KG1 (cell line): ENCODE measurements at regions not wholly inside any gene's neighbourhood (a gene's known extent, or its start where the extent isn't known, plus 50 kb on each side); places are given as distances from the start of the nearest gene placed in this dataset.
"Not testable (repeated sequence)": the region's sequence is repeated elsewhere in the genome, so short reads cannot be mapped to it uniquely, and the experiment has no call there.

Experiments
- DNase-seq: peaks from one replicate; lab custom pipeline; 2025; lab: John Stamatoyannopoulos, UW

GRCh38 chr4:10388146-10388545 is 69.1 kb downstream of the ZNF518B start:
- not testable (repeated sequence) for DNase-seq

- DNase-seq = no peak
Measured at GRCh38 chr4:10385994-10386394, 71.2 kb downstream of the ZNF518B start.

GRCh38 chr4:10384974-10385373 is 72.3 kb downstream of the ZNF518B start:
- DNase-seq = no peak

- DNase-seq = no peak
Measured at GRCh38 chr4:10383417-10383816, 73.8 kb downstream of the ZNF518B start.

- not testable (repeated sequence) for DNase-seq
Measured at GRCh38 chr4:10382171-10382570, 75.1 kb downstream of the ZNF518B start.

- DNase-seq = no peak
Measured at GRCh38 chr4:10381146-10381545, 76.1 kb downstream of the ZNF518B start.

GRCh38 chr4:10380735-10381134 is 76.5 kb downstream of the ZNF518B start:
- no peak for DNase-seq

GRCh38 chr4:10371869-10372471 is 85.3 kb downstream of the ZNF518B start:
- DNase-seq = no peak

- no peak for DNase-seq
Measured at GRCh38 chr4:10371121-10371520, 86.1 kb downstream of the ZNF518B start.

GRCh38 chr4:10369517-10369916 is 87.7 kb downstream of the ZNF518B start:
- no peak for DNase-seq

- DNase-seq = no peak
Measured at GRCh38 chr4:10366628-10367027, 90.6 kb downstream of the ZNF518B start.

GRCh38 chr4:10364194-10364593 is 93.0 kb downstream of the ZNF518B start:
- no peak for DNase-seq

- no peak for DNase-seq
Measured at GRCh38 chr4:10354746-10355145, 102.5 kb downstream of the ZNF518B start.

- no peak for DNase-seq
Measured at GRCh38 chr4:10354225-10354624, 103.0 kb downstream of the ZNF518B start.

GRCh38 chr4:10353110-10353509 is 104.1 kb downstream of the ZNF518B start:
- DNase-seq = no peak

- DNase-seq = no peak
Measured at GRCh38 chr4:10348241-10348640, 109.0 kb downstream of the ZNF518B start.

GRCh38 chr4:10347815-10348214 is 109.4 kb downstream of the ZNF518B start:
- no peak for DNase-seq

- no peak for DNase-seq
Measured at GRCh38 chr4:10347281-10347795, 109.9 kb downstream of the ZNF518B start.

GRCh38 chr4:10346023-10346422 is 111.2 kb downstream of the ZNF518B start:
- no peak for DNase-seq

GRCh38 chr4:10345381-10345784 is 111.8 kb downstream of the ZNF518B start:
- DNase-seq = no peak

GRCh38 chr4:10344824-10345223 is 112.4 kb downstream of the ZNF518B start:
- DNase-seq = no peak

GRCh38 chr4:10343656-10344055 is 113.6 kb downstream of the ZNF518B start:
- DNase-seq = no peak

GRCh38 chr4:10342866-10343265 is 114.4 kb downstream of the ZNF518B start:
- DNase-seq = no peak

- DNase-seq = no peak
Measured at GRCh38 chr4:10336471-10336870, 120.8 kb downstream of the ZNF518B start.
